Activated T-helper 1 cell treated with anti-CD3 and anti-CD28 coated beads, Interleukin-12 subunit alpha, Interleukin-12 subunit beta, Interleukin-2, Interleukin-4 antibody, amounts not matched to agents 30 ng/mL and 10 ng/mL and 1 ng/mL, durations not matched to agents 14 hours and 24 hours and 36 hours (primary cell): ENCODE measurements at regions not wholly inside any gene's neighbourhood (a gene's known extent, or its start where the extent isn't known, plus 50 kb on each side); places are given as distances from the start of the nearest gene placed in this dataset.

Experiments
- DNase-seq: peaks from one replicate; pipeline ENCODE4 v3.0.0; 2021; ENCODE audit warnings: low spot score
- H3K27ac Mint-ChIP-seq: one replicate; pipeline ENCODE4 v1.8.0; 2021; ENCODE audit warnings: mild to moderate bottlenecking, mixed read lengths
- H3K27me3 Mint-ChIP-seq: one replicate; pipeline ENCODE4 v1.8.0; 2022; ENCODE audit warnings: mild to moderate bottlenecking, moderate library complexity, mixed read lengths; ENCODE audit not compliant: insufficient read depth
- H3K36me3 Mint-ChIP-seq: one replicate; pipeline ENCODE4 v1.8.0; 2021; ENCODE audit warnings: low read depth, mixed read lengths
- H3K4me1 Mint-ChIP-seq: one replicate; pipeline ENCODE4 v1.8.0; 2021; ENCODE audit warnings: low read depth, mixed read lengths
- H3K4me3 Mint-ChIP-seq: one replicate; pipeline ENCODE4 v1.8.0; 2021; ENCODE audit warnings: mild to moderate bottlenecking, moderate library complexity, mixed read lengths
- H3K9me3 Mint-ChIP-seq: one replicate; pipeline ENCODE4 v1.8.0; 2021; ENCODE audit warnings: mixed read lengths
- intact Hi-C: fragments of 100-400 bp; cut with micrococcal nuclease; formaldehyde crosslinking; loops from one replicate; pipeline ENCODE4 v1.15.1; 2024

GRCh38 chr10:2252096-2252495, 514.8 kb upstream of the ADARB2 start:
- Mint-ChIP-seq H3K36me3 (no peaks in the 10 kb centered on the region), H3K27me3 (no peaks in the 10 kb centered on the region), H3K27ac (no peak overlapping the region), H3K9me3 (no peaks in the 10 kb centered on the region), H3K4me3 (no peak overlapping the region), H3K4me1 (no peaks in the 10 kb centered on the region)
- DNase-seq, result no peak
- intact Hi-C loops, result no loop called here

GRCh38 chr10:2251631-2252030, 514.3 kb upstream of the ADARB2 start:
- intact Hi-C loops, result no loop called here
- Mint-ChIP-seq H3K27me3 (no peaks in the 10 kb centered on the region), H3K4me1 (no peaks in the 10 kb centered on the region), H3K27ac (no peak overlapping the region), H3K4me3 (no peak overlapping the region), H3K36me3 (no peaks in the 10 kb centered on the region), H3K9me3 (no peaks in the 10 kb centered on the region)
- no peak for DNase-seq

GRCh38 chr10:2246747-2247146, 509.4 kb upstream of the ADARB2 start:
- peaks cover 4% of the 10 kb centered on the region for H3K9me3 Mint-ChIP-seq
- no peaks in the 10 kb centered on the region for H3K4me1 Mint-ChIP-seq
- no peak overlapping the region for H3K4me3 Mint-ChIP-seq
- no peaks in the 10 kb centered on the region for H3K27me3 Mint-ChIP-seq
- no peaks in the 10 kb centered on the region for H3K36me3 Mint-ChIP-seq
- intact Hi-C loops, result no loop called here
- DNase-seq, result no peak
- no peak overlapping the region for H3K27ac Mint-ChIP-seq

GRCh38 chr10:2245580-2245979, 508.3 kb upstream of the ADARB2 start:
- H3K36me3 Mint-ChIP-seq, result no peaks in the 10 kb centered on the region
- DNase-seq, result no peak
- no peak overlapping the region for H3K27ac Mint-ChIP-seq
- peaks cover 4% of the 10 kb centered on the region for H3K9me3 Mint-ChIP-seq
- no peaks in the 10 kb centered on the region for H3K4me1 Mint-ChIP-seq
- no peaks in the 10 kb centered on the region for H3K27me3 Mint-ChIP-seq
- intact Hi-C loops, result no loop called here
- H3K4me3 Mint-ChIP-seq, result no peak overlapping the region

GRCh38 chr10:2244471-2244870, 507.1 kb upstream of the ADARB2 start:
- intact Hi-C loops, result no loop called here
- H3K27ac Mint-ChIP-seq, result no peak overlapping the region
- H3K4me3 Mint-ChIP-seq, result no peak overlapping the region
- H3K4me1 Mint-ChIP-seq, result no peaks in the 10 kb centered on the region
- H3K36me3 Mint-ChIP-seq, result no peaks in the 10 kb centered on the region
- peaks cover 4% of the 10 kb centered on the region for H3K9me3 Mint-ChIP-seq
- no peak for DNase-seq
- H3K27me3 Mint-ChIP-seq, result no peaks in the 10 kb centered on the region

- Mint-ChIP-seq H3K27ac (no peak overlapping the region), H3K4me1 (no peaks in the 10 kb centered on the region), H3K36me3 (no peaks in the 10 kb centered on the region), H3K27me3 (no peaks in the 10 kb centered on the region), H3K4me3 (no peak overlapping the region), H3K9me3 (no peaks in the 10 kb centered on the region)
- intact Hi-C loops, result no loop called here
- DNase-seq, result no peak
Measured at GRCh38 chr10:2236876-2237275, 499.6 kb upstream of the ADARB2 start.

- no peaks in the 10 kb centered on the region for H3K4me1 Mint-ChIP-seq
- no peaks in the 10 kb centered on the region for H3K27me3 Mint-ChIP-seq
- H3K36me3 Mint-ChIP-seq, result no peaks in the 10 kb centered on the region
- H3K27ac Mint-ChIP-seq, result no peak overlapping the region
- no peak for DNase-seq
- no peaks in the 10 kb centered on the region for H3K9me3 Mint-ChIP-seq
- intact Hi-C loops, result no loop called here
- no peak overlapping the region for H3K4me3 Mint-ChIP-seq
Measured at GRCh38 chr10:2232479-2232878, 495.2 kb upstream of the ADARB2 start.

GRCh38 chr10:2230478-2230877, 493.2 kb upstream of the ADARB2 start:
- Mint-ChIP-seq H3K4me3 (no peak overlapping the region), H3K36me3 (no peaks in the 10 kb centered on the region), H3K9me3 (no peaks in the 10 kb centered on the region), H3K4me1 (no peaks in the 10 kb centered on the region), H3K27ac (no peak overlapping the region), H3K27me3 (no peaks in the 10 kb centered on the region)
- intact Hi-C loops, result no loop called here
- no peak for DNase-seq

- no peak overlapping the region for H3K4me3 Mint-ChIP-seq
- no peaks in the 10 kb centered on the region for H3K9me3 Mint-ChIP-seq
- intact Hi-C loops, result no loop called here
Measured at GRCh38 chr10:2228320-2228901, 491.1 kb upstream of the ADARB2 start.

GRCh38 chr10:2225609-2226008, 488.3 kb upstream of the ADARB2 start:
- intact Hi-C loops, result no loop called here
- Mint-ChIP-seq H3K27me3 (no peaks in the 10 kb centered on the region), H3K9me3 (no peaks in the 10 kb centered on the region), H3K27ac (no peak overlapping the region), H3K36me3 (no peaks in the 10 kb centered on the region), H3K4me1 (no peaks in the 10 kb centered on the region), H3K4me3 (no peak overlapping the region)
- DNase-seq, result no peak

More at GRCh38 chr10:2228320-2228901, 491.1 kb upstream of the ADARB2 start:
- no peak for DNase-seq
- Mint-ChIP-seq H3K27me3 (no peaks in the 10 kb centered on the region), H3K36me3 (no peaks in the 10 kb centered on the region), H3K27ac (no peak overlapping the region), H3K4me1 (no peaks in the 10 kb centered on the region)

- no peak for DNase-seq
- Mint-ChIP-seq H3K27ac (no peak overlapping the region), H3K9me3 (no peaks in the 10 kb centered on the region), H3K36me3 (no peaks in the 10 kb centered on the region), H3K4me3 (no peak overlapping the region), H3K4me1 (no peaks in the 10 kb centered on the region), H3K27me3 (no peaks in the 10 kb centered on the region)
- intact Hi-C loops, result no loop called here
Measured at GRCh38 chr10:2223548-2224320, 486.4 kb upstream of the ADARB2 start.

GRCh38 chr10:2222631-2223030, 485.3 kb upstream of the ADARB2 start:
- H3K4me1 Mint-ChIP-seq, result no peaks in the 10 kb centered on the region
- H3K36me3 Mint-ChIP-seq, result no peaks in the 10 kb centered on the region
- H3K4me3 Mint-ChIP-seq, result no peak overlapping the region
- no peak overlapping the region for H3K27ac Mint-ChIP-seq
- H3K27me3 Mint-ChIP-seq, result no peaks in the 10 kb centered on the region
- no peaks in the 10 kb centered on the region for H3K9me3 Mint-ChIP-seq
- intact Hi-C loops, result no loop called here
- no peak for DNase-seq

GRCh38 chr10:2214805-2215204, 477.5 kb upstream of the ADARB2 start:
- H3K9me3 Mint-ChIP-seq, result no peaks in the 10 kb centered on the region
- no peaks in the 10 kb centered on the region for H3K36me3 Mint-ChIP-seq
- no peaks in the 10 kb centered on the region for H3K4me1 Mint-ChIP-seq
- DNase-seq, result no peak
- no peak overlapping the region for H3K27ac Mint-ChIP-seq
- intact Hi-C loops, result no loop called here
- H3K27me3 Mint-ChIP-seq, result no peaks in the 10 kb centered on the region
- no peak overlapping the region for H3K4me3 Mint-ChIP-seq

GRCh38 chr10:2214092-2214491, 476.8 kb upstream of the ADARB2 start:
- intact Hi-C loops, result no loop called here
- H3K9me3 Mint-ChIP-seq, result no peaks in the 10 kb centered on the region
- H3K4me1 Mint-ChIP-seq, result no peaks in the 10 kb centered on the region
- no peaks in the 10 kb centered on the region for H3K36me3 Mint-ChIP-seq
- no peak for DNase-seq
- H3K4me3 Mint-ChIP-seq, result no peak overlapping the region
- H3K27ac Mint-ChIP-seq, result no peak overlapping the region
- no peaks in the 10 kb centered on the region for H3K27me3 Mint-ChIP-seq
